Esophagus squamous epithelium (tissue), 5 donors: ENCODE measurements at regions not wholly inside any gene's neighbourhood (a gene's known extent, or its start where the extent isn't known, plus 50 kb on each side); places are given as distances from the start of the nearest gene placed in this dataset.

Experiments
- DNase-seq: peaks from one replicate; lab custom pipeline; 2025; lab: John Stamatoyannopoulos, UW
- H3K27ac ChIP-seq, 4 donors: fragments of 200-600 bp; sonication (generic); one replicate each; pipeline ENCODE4 v1.5.1; 2016 to 2019; ENCODE audit warnings: mild to moderate bottlenecking in 1 of 4
- H3K27me3 ChIP-seq, 4 donors: fragments of 200-600 bp; sonication (generic); 1 replicate in 3 of 4; 2 replicates in 1 of 4; pipeline versions ENCODE4 v1.5.1 to v1.6.0; 2017 to 2021; ENCODE audit warnings: antibody characterized with exemption in 1 of 4
- H3K36me3 ChIP-seq, 3 donors: fragments of 200-600 bp; sonication (generic); one replicate each; pipeline ENCODE4 v1.5.1; 2016 to 2019
- H3K4me1 ChIP-seq, 3 donors: fragments of 200-600 bp; sonication (generic); one replicate each; pipeline ENCODE4 v1.5.1; 2017 to 2019
- H3K4me3 ChIP-seq, 4 donors: fragments of 200-600 bp; sonication (generic); 1 replicate in 3 of 4; 2 replicates in 1 of 4; pipeline ENCODE4 v1.5.1; 2016 to 2019; ENCODE audit warnings: mild to moderate bottlenecking in 2 of 4, moderate library complexity in 1 of 4
- H3K9me3 ChIP-seq, 3 donors: fragments of 200-600 bp; sonication (generic); one replicate each; pipeline ENCODE4 v1.5.1; 2016 to 2019
- CTCF ChIP-seq, 6 experiments: fragments of 450-650 bp in 4 of 6; fragments of 200-600 bp in 2 of 6; sonication (generic) in 2 of 6; IDR thresholded peaks; one replicate each; pipeline ENCODE4 v1.5.1; 2016 to 2019; ENCODE audit warnings: antibody characterized with exemption in 6 of 6, mild to moderate bottlenecking in 4 of 6, moderate library complexity in 4 of 6
- POLR2A ChIP-seq, 4 donors: fragments of 450-650 bp; IDR thresholded peaks; one replicate each; pipeline ENCODE4 v1.6.1; 2017; ENCODE audit warnings: antibody characterized with exemption in 4 of 4, mild to moderate bottlenecking in 4 of 4, moderate library complexity in 3 of 4
- WGBS, 2 donors: methylation state at CpG; one replicate each; pipeline ENCODE4 v1.1.5; 2018; 5-methylcytosine and 5-hydroxymethylcytosine counted together
- intact Hi-C: fragments of 100-400 bp; cut with DNase I; formaldehyde crosslinking; loops from one replicate; pipeline ENCODE4 v1.15.0; 2022
- donor health status: DM: yes; HTN: yes; CAD: no.

- Histone ChIP-seq H3K4me1 (no peaks in the 10 kb centered on the region), H3K27ac (no peak overlapping the region), H3K9me3 (no peaks in the 10 kb centered on the region), H3K36me3 (no peaks in the 10 kb centered on the region), H3K27me3 (no peaks in the 10 kb centered on the region), H3K4me3 (no peak overlapping the region)
- intact Hi-C loops: no loop called here
- no peak for DNase-seq
- no peak for TF ChIP-seq POLR2A (IDR thresholded peaks at IDR 0.05)
- TF ChIP-seq CTCF (IDR thresholded peaks at IDR 0.05): no peak
Measured at GRCh38 chr13:76600081-76600480, 286.1 kb downstream of the KCTD12 start.

GRCh38 chr13:76597868-76598267 is 288.3 kb downstream of the KCTD12 start:
- WGBS, 2 donors: 38 to 41% methylated on average over 1 of the region's 1 CpG
- no peak overlapping the region for H3K27ac ChIP-seq
- H3K4me3 ChIP-seq: no peak overlapping the region
- no peaks in the 10 kb centered on the region for H3K27me3 ChIP-seq
- H3K4me1 ChIP-seq: no peaks in the 10 kb centered on the region
- no peak for DNase-seq
- TF ChIP-seq POLR2A (IDR thresholded peaks at IDR 0.05): no peak
- TF ChIP-seq CTCF (IDR thresholded peaks at IDR 0.05): no peak
- H3K9me3 ChIP-seq: no peaks in the 10 kb centered on the region
- no peaks in the 10 kb centered on the region for H3K36me3 ChIP-seq
- intact Hi-C loops: no loop called here

- no peak for DNase-seq
- TF ChIP-seq CTCF (IDR thresholded peaks at IDR 0.05) (no peak), POLR2A (IDR thresholded peaks at IDR 0.05) (no peak)
- no peaks in the 10 kb centered on the region for H3K4me1 ChIP-seq
- no peak overlapping the region for H3K4me3 ChIP-seq
- H3K36me3 ChIP-seq: no peaks in the 10 kb centered on the region
- H3K9me3 ChIP-seq: no peaks in the 10 kb centered on the region
- 80 to 82% methylated on average over 1 of the region's 1 CpG for WGBS, 2 donors
- H3K27me3 ChIP-seq: no peaks in the 10 kb centered on the region
- H3K27ac ChIP-seq: no peak overlapping the region
- intact Hi-C loops: no loop called here
Measured at GRCh38 chr13:76596216-76596615, 290.0 kb downstream of the KCTD12 start.

GRCh38 chr13:76594435-76594834 is 291.8 kb downstream of the KCTD12 start:
- H3K27ac ChIP-seq: no peak overlapping the region
- DNase-seq: no peak
- WGBS, 2 donors: 63 to 93% methylated on average over 1 of the region's 1 CpG
- no peaks in the 10 kb centered on the region for H3K4me1 ChIP-seq
- intact Hi-C loops: no loop called here
- no peaks in the 10 kb centered on the region for H3K36me3 ChIP-seq
- no peaks in the 10 kb centered on the region for H3K27me3 ChIP-seq
- no peak overlapping the region for H3K4me3 ChIP-seq
- TF ChIP-seq POLR2A (IDR thresholded peaks at IDR 0.05): no peak
- TF ChIP-seq CTCF (IDR thresholded peaks at IDR 0.05): no peak
- H3K9me3 ChIP-seq: no peaks in the 10 kb centered on the region

GRCh38 chr13:76586842-76587241 is 299.4 kb downstream of the KCTD12 start:
- H3K4me1 ChIP-seq: no peaks in the 10 kb centered on the region
- WGBS, 2 donors: 90 to 94% methylated on average over 4 of the region's 4 CpGs
- H3K9me3 ChIP-seq: no peaks in the 10 kb centered on the region
- no peak for TF ChIP-seq CTCF (IDR thresholded peaks at IDR 0.05)
- TF ChIP-seq POLR2A (IDR thresholded peaks at IDR 0.05): no peak
- no peak for DNase-seq
- H3K4me3 ChIP-seq: no peak overlapping the region
- no peaks in the 10 kb centered on the region for H3K36me3 ChIP-seq
- H3K27ac ChIP-seq: no peak overlapping the region
- H3K27me3 ChIP-seq: no peaks in the 10 kb centered on the region
- intact Hi-C loops: no loop called here
